IMR-90 (cell line): ENCODE measurements at regions not wholly inside any gene's neighbourhood (a gene's known extent, or its start where the extent isn't known, plus 50 kb on each side); places are given as distances from the start of the nearest gene placed in this dataset.

Source experiments
- ATAC-seq: fragments of 200-7000 bp; cut with Tn5 transposase; 2 replicates; pipeline ENCODE4 v1.9.1; 2020; ENCODE audit warnings: low read depth, mild to moderate bottlenecking, moderate library complexity
- BruUV-seq: library from RNA; stranded (reverse); fragments of 400-500 nt; replicated peaks from 2 replicates; lab custom pipeline; 2021; lab: Mats Ljungman, UMichigan
- CTCF ChIA-PET: fragments of 300-600 bp; formaldehyde crosslinking; extraction: SDS; loops from one replicate; lab custom pipeline; 2021; ENCODE audit warnings: antibody characterized with exemption; lab: Yijun Ruan, JAX
- POLR2A ChIA-PET: fragments of 300-600 bp; sonication (Branson Sonifier 250); formaldehyde crosslinking; loops from one replicate; lab custom pipeline; 2022; ENCODE audit warnings: antibody characterized with exemption; ENCODE audit not compliant: unreplicated experiment; lab: Charles Lee
- DNase-seq: peaks from one replicate; pipeline ENCODE4 v3.0.0; 2013
- H2AFZ ChIP-seq: replicated peaks from 2 replicates; pipeline ENCODE3; 2013; ENCODE audit warnings: low read length, mild to moderate bottlenecking; ENCODE audit not compliant: poor library complexity
- H2AK5ac ChIP-seq: 2 replicates; pipeline ENCODE4 v1.6.1; 2013; ENCODE audit warnings: low read depth, low read length, inconsistent platforms
- H2AK9ac ChIP-seq: replicated peaks from 2 replicates; pipeline ENCODE3; 2013; ENCODE audit warnings: mild to moderate bottlenecking, low read depth, low read length, moderate library complexity; ENCODE audit not compliant: poor library complexity
- H2BK120ac ChIP-seq: 2 replicates; pipeline ENCODE4 v1.6.1; 2013; ENCODE audit warnings: low read depth, low read length, inconsistent platforms
- H2BK15ac ChIP-seq: 3 replicates; pipeline ENCODE4 v1.6.1; 2013; ENCODE audit warnings: low read depth, low read length, inconsistent platforms
- H2BK20ac ChIP-seq: 2 replicates; pipeline ENCODE4 v1.6.1; 2013; ENCODE audit warnings: low read depth, mild to moderate bottlenecking, inconsistent platforms, low read length, moderate library complexity
- H2BK5ac ChIP-seq: 2 replicates; pipeline ENCODE4 v1.6.1; 2013; ENCODE audit warnings: mild to moderate bottlenecking, low read depth, low read length, inconsistent platforms; ENCODE audit not compliant: poor library complexity, severe bottlenecking
- H3K14ac ChIP-seq: replicated peaks from 2 replicates; pipeline ENCODE4 v1.6.1; 2013; ENCODE audit warnings: low read depth, low read length, inconsistent platforms
- H3K18ac ChIP-seq: 2 replicates; pipeline ENCODE4 v1.6.1; 2013; ENCODE audit warnings: low read depth, low read length, control low read depth
- H3K23ac ChIP-seq: 2 replicates; pipeline ENCODE4 v1.6.1; 2013; ENCODE audit warnings: low read depth, low read length, inconsistent platforms
- H3K27ac ChIP-seq: 2 replicates; pipeline ENCODE4 v1.5.1; 2013; ENCODE audit warnings: mild to moderate bottlenecking, control low read depth, low read length; ENCODE audit not compliant: insufficient read depth
- H3K27me3 ChIP-seq: 2 replicates; pipeline ENCODE4 v1.6.1; 2013; ENCODE audit warnings: low read length; ENCODE audit not compliant: control insufficient read depth, insufficient read depth
- H3K36me3 ChIP-seq: 2 replicates; pipeline ENCODE4 v1.6.1; 2013; ENCODE audit warnings: low read length, mixed read lengths; ENCODE audit not compliant: control insufficient read depth, insufficient read depth
- H3K4ac ChIP-seq: 2 replicates; pipeline ENCODE4 v1.6.1; 2013; ENCODE audit warnings: low read depth, low read length, inconsistent platforms
- H3K4me1 ChIP-seq: 2 replicates; pipeline ENCODE4 v1.6.1; 2013; ENCODE audit warnings: low read length, mixed read lengths; ENCODE audit not compliant: control insufficient read depth, insufficient read depth
- H3K4me2 ChIP-seq: 2 replicates; pipeline ENCODE4 v1.6.1; 2013; ENCODE audit warnings: low read depth, mild to moderate bottlenecking, control low read depth, low read length, moderate library complexity
- H3K4me3 ChIP-seq: 2 replicates; pipeline ENCODE4 v1.5.1; 2013; ENCODE audit warnings: low read depth, mild to moderate bottlenecking, control low read depth, low read length, moderate library complexity; ENCODE audit not compliant: insufficient read depth
- H3K56ac ChIP-seq: 2 replicates; pipeline ENCODE4 v1.6.1; 2013; ENCODE audit warnings: low read length, inconsistent platforms; ENCODE audit not compliant: insufficient read depth; ENCODE audit errors: extremely low read depth
- H3K79me1 ChIP-seq, 2 experiments: 2 replicates each; pipeline ENCODE4 v1.6.1; 2013; ENCODE audit warnings: low read length in 2 of 2, inconsistent platforms in 1 of 2, low read depth in 1 of 2
- H3K9ac ChIP-seq: 2 replicates; pipeline ENCODE4 v1.6.1; 2013; ENCODE audit warnings: low read depth, low read length, control low read depth
- H3K9me1 ChIP-seq: 2 replicates; pipeline ENCODE4 v1.6.1; 2013; ENCODE audit warnings: low read length, inconsistent platforms; ENCODE audit not compliant: insufficient read depth
- H3K9me3 ChIP-seq: 2 replicates; pipeline ENCODE4 v1.6.1; 2013; ENCODE audit warnings: low read length; ENCODE audit not compliant: control insufficient read depth, insufficient read depth
- H4K20me1 ChIP-seq: 2 replicates; pipeline ENCODE4 v1.6.1; 2013; ENCODE audit warnings: low read length, inconsistent platforms; ENCODE audit not compliant: insufficient read depth
- H4K5ac ChIP-seq: 2 replicates; pipeline ENCODE4 v1.6.1; 2013; ENCODE audit warnings: mild to moderate bottlenecking, low read depth, low read length, control low read depth
- H4K8ac ChIP-seq, 2 experiments: 2 replicates each; pipeline ENCODE4 v1.6.1; 2013; ENCODE audit warnings: low read depth in 2 of 2, low read length in 2 of 2, control low read depth in 1 of 2, inconsistent platforms in 1 of 2
- H4K91ac ChIP-seq: 2 replicates; pipeline ENCODE4 v1.6.1; 2013; ENCODE audit warnings: low read depth, low read length, inconsistent platforms; ENCODE audit not compliant: insufficient read depth
- BHLHE40 ChIP-seq: fragments of 150-350 bp; IDR thresholded peaks from 2 replicates; pipeline ENCODE4 v1.6.1; 2016; ENCODE audit warnings: mild to moderate bottlenecking, low read depth, low read length
- CEBPB ChIP-seq: IDR thresholded peaks from 2 replicates; pipeline ENCODE4 v1.6.1; 2012; ENCODE audit warnings: low read depth, low read length, improper control_type of control experiment
- CHD1 ChIP-seq: IDR thresholded peaks from 2 replicates; pipeline ENCODE4 v1.6.1; 2012; ENCODE audit warnings: low read depth, low read length, improper control_type of control experiment
- CTCF ChIP-seq: conservative IDR thresholded peaks from 2 replicates; pipeline ENCODE4 v1.5.1; 2012; ENCODE audit warnings: mild to moderate bottlenecking, low read depth, low read length, improper control_type of control experiment
- FOS ChIP-seq: fragments of 150-350 bp; IDR thresholded peaks from 2 replicates; pipeline ENCODE4 v1.6.1; 2016; ENCODE audit warnings: low read depth, low read length
- MAFK ChIP-seq: IDR thresholded peaks from 2 replicates; pipeline ENCODE4 v1.6.1; 2012; ENCODE audit warnings: low read depth, low read length, improper control_type of control experiment
- MAZ ChIP-seq: IDR thresholded peaks from 2 replicates; pipeline ENCODE4 v1.6.1; 2012; ENCODE audit warnings: low read depth, mild to moderate bottlenecking, low read length, improper control_type of control experiment, moderate library complexity, borderline replicate concordance
- MXI1 ChIP-seq: IDR thresholded peaks from 2 replicates; pipeline ENCODE4 v1.6.1; 2012; ENCODE audit warnings: low read depth, mild to moderate bottlenecking, low read length, moderate library complexity, borderline replicate concordance
- NFE2L2 ChIP-seq: fragments of 150-350 bp; IDR thresholded peaks from 2 replicates; pipeline ENCODE4 v1.6.1; 2016; ENCODE audit warnings: low read depth, mild to moderate bottlenecking, low read length
- POLR2A ChIP-seq: IDR thresholded peaks from 2 replicates; pipeline ENCODE4 v1.6.1; 2012; ENCODE audit warnings: mild to moderate bottlenecking, low read depth, low read length
- RAD21 ChIP-seq: IDR thresholded peaks from 2 replicates; pipeline ENCODE4 v1.6.1; 2012; ENCODE audit warnings: low read length, improper control_type of control experiment
- RCOR1 ChIP-seq: IDR thresholded peaks from 2 replicates; pipeline ENCODE4 v1.6.1; 2012; ENCODE audit warnings: mild to moderate bottlenecking, low read length, improper control_type of control experiment; ENCODE audit not compliant: insufficient replicate concordance
- RFX5 ChIP-seq: IDR thresholded peaks from 2 replicates; pipeline ENCODE4 v1.8.0; 2012; ENCODE audit warnings: low read depth, mild to moderate bottlenecking, low read length, moderate library complexity
- SMC3 ChIP-seq: fragments of 150-350 bp; IDR thresholded peaks from 2 replicates; pipeline ENCODE4 v1.6.1; 2016; ENCODE audit warnings: low read depth, mild to moderate bottlenecking, antibody characterized with exemption, low read length, moderate library complexity
- USF2 ChIP-seq: fragments of 150-350 bp; IDR thresholded peaks from 2 replicates; pipeline ENCODE4 v1.6.1; 2017; ENCODE audit warnings: mild to moderate bottlenecking, antibody characterized with exemption, low read length, low read depth
- dilution Hi-C: fragments of 300-500 bp; cut with HindIII; formaldehyde crosslinking; loops from one replicate; pipeline ENCODE4 v1.14.3; 2018; ENCODE audit warnings: low sequenced_read_pairs; ENCODE audit not compliant: unreplicated experiment
- in situ Hi-C: fragments of 300-500 bp; cut with MboI; formaldehyde crosslinking; loops from 3 replicates; pipeline ENCODE4 v1.14.3; 2019; ENCODE audit warnings: low sequenced_read_pairs, inconsistent platforms, mixed read lengths
- intact Hi-C: fragments of 100-400 bp; cut with micrococcal nuclease; formaldehyde crosslinking; loops from 2 replicates; pipeline ENCODE4 v1.10.0; 2022
- TF ChIP-seq, protein P1 (sequence below): fragments of 150-350 bp; IDR thresholded peaks from 2 replicates; pipeline ENCODE4 v1.6.1; 2016; ENCODE audit warnings: low read depth, mild to moderate bottlenecking, low read length, moderate library complexity, borderline replicate concordance

- BruUV-seq = no TSS peak
- H3K79me1 ChIP-seq = no peaks in the 10 kb centered on the region
- H4K91ac ChIP-seq = no peak overlapping the region
- no peak overlapping the region for H4K8ac ChIP-seq
- H3K4me2 ChIP-seq = no peak overlapping the region
- dilution Hi-C loops (no loop called here), in situ Hi-C loops (no loop called here), intact Hi-C loops (loop anchor here (2.0 kb wide), 1 partner anchor 91 kb away; no protein-coding TSS in a partner anchor)
- H3K9ac ChIP-seq = no peak overlapping the region
- H2AFZ ChIP-seq = no peak overlapping the region
- no peaks in the 10 kb centered on the region for H4K20me1 ChIP-seq
- H2AK9ac ChIP-seq = no peak overlapping the region
- H3K9me3 ChIP-seq = no peaks in the 10 kb centered on the region
- no peak overlapping the region for H2BK20ac ChIP-seq
- H2BK15ac ChIP-seq = no peak overlapping the region
- peaks cover 3% of the 10 kb centered on the region for H3K4me1 ChIP-seq
- H2AK5ac ChIP-seq = no peak overlapping the region
- no peaks in the 10 kb centered on the region for H3K36me3 ChIP-seq
- H3K14ac ChIP-seq = no peak overlapping the region
- DNase-seq (no peak), ATAC-seq (no peak)
- no peak overlapping the region for H3K27ac ChIP-seq
- no peak overlapping the region for H2BK5ac ChIP-seq
- H3K9me1 ChIP-seq = no peaks in the 10 kb centered on the region
- CTCF ChIA-PET = no interaction called here
- no peak overlapping the region for H3K18ac ChIP-seq
- H3K4ac ChIP-seq = no peak overlapping the region
- no peak overlapping the region for H4K5ac ChIP-seq
- POLR2A ChIA-PET = no interaction called here
- H3K56ac ChIP-seq = no peak overlapping the region
- no peak overlapping the region for H2BK120ac ChIP-seq
- peaks cover 4% of the 10 kb centered on the region; the same call in 1 of the 2 replicates for H3K27me3 ChIP-seq
- TF ChIP-seq BHLHE40 = no peak
- no peak for TF ChIP-seq RAD21
- TF ChIP-seq NFE2L2 = no peak
- TF ChIP-seq USF2 = no peak
- no peak for TF ChIP-seq MXI1
- no peak for TF ChIP-seq MAZ
- no peak for TF ChIP-seq CTCF
- TF ChIP-seq SMC3 = no peak
- no peak for TF ChIP-seq CEBPB
- TF ChIP-seq CHD1 = no peak
- no peak for TF ChIP-seq FOS
- TF ChIP-seq MAFK = no peak
- no peak for TF ChIP-seq RFX5
- TF ChIP-seq RCOR1 = no peak
- TF ChIP-seq POLR2A = no peak
- TF ChIP-seq, protein P1, sequence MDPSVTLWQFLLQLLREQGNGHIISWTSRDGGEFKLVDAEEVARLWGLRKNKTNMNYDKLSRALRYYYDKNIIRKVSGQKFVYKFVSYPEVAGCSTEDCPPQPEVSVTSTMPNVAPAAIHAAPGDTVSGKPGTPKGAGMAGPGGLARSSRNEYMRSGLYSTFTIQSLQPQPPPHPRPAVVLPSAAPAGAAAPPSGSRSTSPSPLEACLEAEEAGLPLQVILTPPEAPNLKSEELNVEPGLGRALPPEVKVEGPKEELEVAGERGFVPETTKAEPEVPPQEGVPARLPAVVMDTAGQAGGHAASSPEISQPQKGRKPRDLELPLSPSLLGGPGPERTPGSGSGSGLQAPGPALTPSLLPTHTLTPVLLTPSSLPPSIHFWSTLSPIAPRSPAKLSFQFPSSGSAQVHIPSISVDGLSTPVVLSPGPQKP = no peak
- no peak overlapping the region for H3K4me3 ChIP-seq
- no peak overlapping the region for H3K23ac ChIP-seq
Measured at GRCh38 chr5:99022250-99022649, 93.4 kb upstream of the CHD1 start.
